K562 (cell line): ENCODE measurements at regions not wholly inside any gene's neighbourhood (a gene's known extent, or its start where the extent isn't known, plus 50 kb on each side); places are given as distances from the start of the nearest gene placed in this dataset.

Experiments
- ATAC-seq: fragments of 200-7000 bp; cut with Tn5 transposase; 3 replicates; pipeline ENCODE4 v1.9.1; 2020; ENCODE audit warnings: moderate library complexity
- BruUV-seq: library from RNA; stranded (reverse); fragments of 400-500 nt; replicated peaks from 2 replicates; lab custom pipeline; 2021; lab: Mats Ljungman, UMichigan
- CTCF ChIA-PET: fragments of 300-600 bp; formaldehyde crosslinking; extraction: SDS; loops from one replicate; lab custom pipeline; 2021; ENCODE audit warnings: low intra/inter-chr PET ratio; lab: Yijun Ruan, JAX
- POLR2A ChIA-PET: fragments of 300-600, 350-650 bp; sonication (Branson Sonifier 250); formaldehyde crosslinking; extraction: SDS; loops from one replicate; lab custom pipeline; 2021; ENCODE audit warnings: antibody characterized with exemption, inconsistent platforms; lab: Yijun Ruan, JAX
- DNase-seq, 4 experiments: peaks; one replicate each; pipeline versions ENCODE4 v3.0.0 to v3.0.0-alpha.2; 2011 to 2018; ENCODE audit warnings: low spot score in 3 of 4, mixed read lengths in 3 of 4; ENCODE audit errors: extremely low read depth in 1 of 4
- FAIRE-seq: peaks from 2 replicates; lab custom pipeline; 2011; peaks lifted over from hg19 to GRCh38; lab: Jason Lieb, UNC
- H2AFZ ChIP-seq: 2 replicates; pipeline ENCODE4 v1.6.0; 2011; ENCODE audit warnings: low read depth, low read length, control low read depth, inconsistent platforms
- H3K27ac ChIP-seq: fragments of 200-600 bp; 3 replicates; pipeline ENCODE4 v1.8.0; 2011; ENCODE audit warnings: low read depth, mild to moderate bottlenecking, control low read depth, inconsistent platforms, low read length, moderate library complexity, mixed read lengths; ENCODE audit errors: extremely low read depth
- H3K27me3 ChIP-seq, 2 experiments: fragments of 300-600 bp in 1 of 2; 2 replicates in 1 of 2; 3 replicates in 1 of 2; pipeline versions ENCODE4 v1.6.0 to v1.8.0; 2011; ENCODE audit warnings: inconsistent platforms in 2 of 2, low read length in 2 of 2, mild to moderate bottlenecking in 1 of 2, mixed read lengths in 1 of 2, moderate library complexity in 1 of 2; ENCODE audit not compliant: control insufficient read depth in 2 of 2, insufficient read depth in 2 of 2
- H3K36me3 ChIP-seq: fragments of 300-600 bp; 3 replicates; pipeline ENCODE4 v1.8.0; 2011; ENCODE audit warnings: mild to moderate bottlenecking, low read length, inconsistent platforms; ENCODE audit not compliant: control insufficient read depth, insufficient read depth
- H3K4me1 ChIP-seq, 2 experiments: fragments of 200-600 bp in 1 of 2; replicated peaks in 1 of 2; 2 replicates in 1 of 2; 3 replicates in 1 of 2; pipeline versions ENCODE4 v1.5.1 to v1.8.0; 2011; ENCODE audit warnings: inconsistent platforms in 2 of 2, low read length in 2 of 2, mild to moderate bottlenecking in 1 of 2, mixed read lengths in 1 of 2, moderate library complexity in 1 of 2; ENCODE audit not compliant: control insufficient read depth in 2 of 2, insufficient read depth in 2 of 2
- H3K4me2 ChIP-seq: 2 replicates; pipeline ENCODE4 v1.6.1; 2011; ENCODE audit warnings: low read length, control low read depth, inconsistent platforms, mixed read lengths; ENCODE audit not compliant: insufficient read depth
- H3K4me3 ChIP-seq: fragments of 200-600 bp; sonication (generic), shearing (Covaris generic); 2 replicates; pipeline ENCODE4 v1.5.1; 2016; ENCODE audit warnings: control low read depth, inconsistent platforms
- H3K79me2 ChIP-seq: fragments of 200-600 bp; 3 replicates; pipeline ENCODE4 v1.8.0; 2011; ENCODE audit warnings: low read length, inconsistent platforms; ENCODE audit not compliant: control insufficient read depth, insufficient read depth
- H3K9ac ChIP-seq, 2 experiments: 2 replicates each; pipeline versions ENCODE4 v1.6.0 to v1.6.1; 2011; ENCODE audit warnings: low read depth in 2 of 2, low read length in 2 of 2, control low read depth in 1 of 2, inconsistent platforms in 1 of 2, mild to moderate bottlenecking in 1 of 2, mixed read lengths in 1 of 2; ENCODE audit not compliant: insufficient read depth in 1 of 2
- H3K9me1 ChIP-seq: one replicate; pipeline ENCODE4 v1.6.0; 2011; ENCODE audit warnings: inconsistent platforms, mild to moderate bottlenecking, low read length, moderate library complexity; ENCODE audit not compliant: control insufficient read depth, insufficient read depth
- H3K9me3 ChIP-seq: replicated peaks from 2 replicates; pipeline ENCODE4 v1.5.1; 2011; ENCODE audit warnings: low read depth, low read length, inconsistent platforms; ENCODE audit not compliant: control insufficient read depth, insufficient read depth
- H4K20me1 ChIP-seq: replicated peaks from 2 replicates; pipeline ENCODE4 v1.6.1; 2011; ENCODE audit warnings: low read length, inconsistent platforms, mixed read lengths; ENCODE audit not compliant: control insufficient read depth, insufficient read depth
- MCM2 ChIP-seq: fragments of 450-650 bp; IDR thresholded peaks from 2 replicates; pipeline ENCODE4 v1.6.1; 2017; ENCODE audit warnings: low read depth, mild to moderate bottlenecking
- NFYB ChIP-seq: IDR thresholded peaks from 2 replicates; pipeline ENCODE4 v1.6.1; 2011; ENCODE audit warnings: mild to moderate bottlenecking, moderate library complexity; ENCODE audit not compliant: insufficient read length; ENCODE audit errors: extremely low read depth
- POLR2A ChIP-seq: fragments of 450-650 bp; conservative IDR thresholded peaks from 2 replicates; pipeline ENCODE4 v1.6.1; 2016
- RBM14 ChIP-seq: fragments of 200-400 bp; formaldehyde crosslinking; IDR thresholded peaks from 2 replicates; pipeline ENCODE4 v1.6.1; 2018; ENCODE audit warnings: low read depth, mild to moderate bottlenecking, low read length, moderate library complexity, borderline replicate concordance; ENCODE audit not compliant: insufficient read depth
- SMARCA5 ChIP-seq: fragments of 450-650 bp; IDR thresholded peaks from 2 replicates; pipeline ENCODE4 v1.6.1; 2016
- TSC22D4 ChIP-seq: fragments of 450-650 bp; IDR thresholded peaks from 2 replicates; pipeline ENCODE4 v1.6.1; 2016; ENCODE audit warnings: missing genetic modification characterization, missing biosample characterization, control low read depth
- ZNF253 ChIP-seq: fragments of 250-450 bp; sonication (Bioruptor Pico); conservative IDR thresholded peaks from 2 replicates; pipeline ENCODE4 v1.6.1; 2021; ENCODE audit warnings: mild to moderate bottlenecking
- ZNF75A ChIP-seq: fragments of 450-650 bp; formaldehyde crosslinking; IDR thresholded peaks from 2 replicates; pipeline ENCODE4 v1.4.0; 2020; ENCODE audit warnings: mild to moderate bottlenecking
- WGBS: fragments of 100-300 bp; shearing (Covaris generic); methylation state at CpG from one replicate; pipeline ENCODE4 v1.1.6; 2016; ENCODE audit warnings: low coverage, mixed read lengths; ENCODE audit not compliant: insufficient coverage; ENCODE audit errors: missing lambda C conversion rate; 5-methylcytosine and 5-hydroxymethylcytosine counted together
- in situ Hi-C: fragments of 300-500 bp; cut with MboI; formaldehyde crosslinking; loops from 4 replicates; pipeline ENCODE4 v1.15.0; 2018; ENCODE audit warnings: inconsistent platforms, mixed read lengths
- intact Hi-C: fragments of 100-400 bp; cut with micrococcal nuclease; formaldehyde crosslinking; loops from 2 replicates; pipeline ENCODE4 v1.14.2; 2022
- TF ChIP-seq, protein P1 (sequence below): fragments of 450-650 bp; IDR thresholded peaks from 2 replicates; pipeline ENCODE4 v1.6.1; 2016
- TF ChIP-seq, protein P2 (sequence below): fragments of 450-650 bp; IDR thresholded peaks from 2 replicates; pipeline ENCODE4 v1.6.1; 2016; ENCODE audit warnings: borderline replicate concordance
- TF ChIP-seq, protein P3 (sequence below): sonication (generic); formaldehyde crosslinking; IDR thresholded peaks from 2 replicates; pipeline ENCODE4 v1.8.1; 2023; ENCODE audit warnings: mild to moderate bottlenecking, missing genetic modification reagents
- TF ChIP-seq, protein P4 (sequence below): fragments of 250-450 bp; sonication (Bioruptor Pico); IDR thresholded peaks from 2 replicates; pipeline ENCODE4 v1.5.0; 2021

DNA sequence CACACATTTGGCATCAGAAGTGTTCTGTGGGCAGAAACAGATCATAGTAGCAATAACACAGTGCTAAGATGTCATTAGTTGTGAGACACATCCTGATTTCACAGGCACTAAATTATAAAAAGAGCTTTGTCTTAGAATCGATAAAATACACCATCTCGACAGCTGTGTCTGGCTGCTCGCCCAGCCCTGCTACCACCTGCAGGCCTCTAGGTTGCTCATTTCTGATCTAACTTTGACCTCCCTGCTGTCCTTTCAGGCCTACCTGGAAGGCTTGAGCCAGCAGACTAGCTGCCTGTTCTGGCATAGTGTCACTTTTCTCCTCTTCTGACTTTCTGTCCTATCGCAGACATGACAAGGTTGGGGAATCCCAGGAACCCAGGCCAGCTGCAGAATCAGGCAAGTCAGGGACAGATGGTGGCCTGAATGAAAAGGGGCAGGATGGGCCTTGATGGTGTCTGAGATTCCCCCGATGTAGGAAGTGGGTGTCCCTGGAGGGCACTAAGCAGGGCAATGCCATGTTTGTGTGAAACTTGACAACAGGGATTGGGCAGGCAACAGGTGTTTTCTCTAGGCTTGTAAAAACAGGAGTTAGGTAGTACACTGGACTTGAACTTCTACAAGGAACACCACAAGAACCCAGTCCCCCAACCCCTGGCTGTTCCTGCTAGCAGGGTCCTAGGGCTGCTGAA is 66.6 kb upstream of the RHOU start:
- POLR2A ChIA-PET = interaction anchor here (0.6 kb wide), 1 partner anchor 154 kb away, joined by 4 read pairs; no protein-coding TSS in a partner anchor
- no peak for FAIRE-seq
- 2% methylated on average over 5 of the region's 5 CpGs for WGBS

More for the DNA sequence above, 66.6 kb upstream of the RHOU start:
- Histone ChIP-seq H3K27me3 (no peaks in the 10 kb centered on the region), H3K4me3 (no peak overlapping the region), H3K4me1 (no peaks in the 10 kb centered on the region), H4K20me1 (no peaks in the 10 kb centered on the region), H3K9me3 (no peaks in the 10 kb centered on the region), H3K4me2 (no peak overlapping the region), H3K9me1 (peaks cover 3% of the 10 kb centered on the region), H3K27ac (no peak overlapping the region), H3K36me3 (no peaks in the 10 kb centered on the region), H3K79me2 (no peaks in the 10 kb centered on the region), H2AFZ (no peak overlapping the region), H3K9ac (no peak overlapping the region)
- BruUV-seq = no TSS peak
- in situ Hi-C loops = no loop called here
- CTCF ChIA-PET = no interaction called here
- ATAC-seq (no peak), DNase-seq (no peak)
- no peak for TF ChIP-seq ZNF75A (CRISPR knock-in tag)
- TF ChIP-seq MCM2 = no peak
- no peak for TF ChIP-seq POLR2A
- no peak for TF ChIP-seq RBM14
- no peak for TF ChIP-seq ZNF253 (CRISPR knock-in tag)
- TF ChIP-seq, protein P1, sequence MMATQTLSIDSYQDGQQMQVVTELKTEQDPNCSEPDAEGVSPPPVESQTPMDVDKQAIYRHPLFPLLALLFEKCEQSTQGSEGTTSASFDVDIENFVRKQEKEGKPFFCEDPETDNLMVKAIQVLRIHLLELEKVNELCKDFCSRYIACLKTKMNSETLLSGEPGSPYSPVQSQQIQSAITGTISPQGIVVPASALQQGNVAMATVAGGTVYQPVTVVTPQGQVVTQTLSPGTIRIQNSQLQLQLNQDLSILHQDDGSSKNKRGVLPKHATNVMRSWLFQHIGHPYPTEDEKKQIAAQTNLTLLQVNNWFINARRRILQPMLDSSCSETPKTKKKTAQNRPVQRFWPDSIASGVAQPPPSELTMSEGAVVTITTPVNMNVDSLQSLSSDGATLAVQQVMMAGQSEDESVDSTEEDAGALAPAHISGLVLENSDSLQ = no peak
- TF ChIP-seq NFYB = no peak
- TF ChIP-seq TSC22D4 (tag) = no peak
- TF ChIP-seq, protein P2, sequence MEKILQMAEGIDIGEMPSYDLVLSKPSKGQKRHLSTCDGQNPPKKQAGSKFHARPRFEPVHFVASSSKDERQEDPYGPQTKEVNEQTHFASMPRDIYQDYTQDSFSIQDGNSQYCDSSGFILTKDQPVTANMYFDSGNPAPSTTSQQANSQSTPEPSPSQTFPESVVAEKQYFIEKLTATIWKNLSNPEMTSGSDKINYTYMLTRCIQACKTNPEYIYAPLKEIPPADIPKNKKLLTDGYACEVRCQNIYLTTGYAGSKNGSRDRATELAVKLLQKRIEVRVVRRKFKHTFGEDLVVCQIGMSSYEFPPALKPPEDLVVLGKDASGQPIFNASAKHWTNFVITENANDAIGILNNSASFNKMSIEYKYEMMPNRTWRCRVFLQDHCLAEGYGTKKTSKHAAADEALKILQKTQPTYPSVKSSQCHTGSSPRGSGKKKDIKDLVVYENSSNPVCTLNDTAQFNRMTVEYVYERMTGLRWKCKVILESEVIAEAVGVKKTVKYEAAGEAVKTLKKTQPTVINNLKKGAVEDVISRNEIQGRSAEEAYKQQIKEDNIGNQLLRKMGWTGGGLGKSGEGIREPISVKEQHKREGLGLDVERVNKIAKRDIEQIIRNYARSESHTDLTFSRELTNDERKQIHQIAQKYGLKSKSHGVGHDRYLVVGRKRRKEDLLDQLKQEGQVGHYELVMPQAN = no peak
- TF ChIP-seq, protein P3, sequence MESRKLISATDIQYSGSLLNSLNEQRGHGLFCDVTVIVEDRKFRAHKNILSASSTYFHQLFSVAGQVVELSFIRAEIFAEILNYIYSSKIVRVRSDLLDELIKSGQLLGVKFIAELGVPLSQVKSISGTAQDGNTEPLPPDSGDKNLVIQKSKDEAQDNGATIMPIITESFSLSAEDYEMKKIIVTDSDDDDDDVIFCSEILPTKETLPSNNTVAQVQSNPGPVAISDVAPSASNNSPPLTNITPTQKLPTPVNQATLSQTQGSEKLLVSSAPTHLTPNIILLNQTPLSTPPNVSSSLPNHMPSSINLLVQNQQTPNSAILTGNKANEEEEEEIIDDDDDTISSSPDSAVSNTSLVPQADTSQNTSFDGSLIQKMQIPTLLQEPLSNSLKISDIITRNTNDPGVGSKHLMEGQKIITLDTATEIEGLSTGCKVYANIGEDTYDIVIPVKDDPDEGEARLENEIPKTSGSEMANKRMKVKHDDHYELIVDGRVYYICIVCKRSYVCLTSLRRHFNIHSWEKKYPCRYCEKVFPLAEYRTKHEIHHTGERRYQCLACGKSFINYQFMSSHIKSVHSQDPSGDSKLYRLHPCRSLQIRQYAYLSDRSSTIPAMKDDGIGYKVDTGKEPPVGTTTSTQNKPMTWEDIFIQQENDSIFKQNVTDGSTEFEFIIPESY (CRISPR knock-in tag) = no peak
- TF ChIP-seq, protein P4, sequence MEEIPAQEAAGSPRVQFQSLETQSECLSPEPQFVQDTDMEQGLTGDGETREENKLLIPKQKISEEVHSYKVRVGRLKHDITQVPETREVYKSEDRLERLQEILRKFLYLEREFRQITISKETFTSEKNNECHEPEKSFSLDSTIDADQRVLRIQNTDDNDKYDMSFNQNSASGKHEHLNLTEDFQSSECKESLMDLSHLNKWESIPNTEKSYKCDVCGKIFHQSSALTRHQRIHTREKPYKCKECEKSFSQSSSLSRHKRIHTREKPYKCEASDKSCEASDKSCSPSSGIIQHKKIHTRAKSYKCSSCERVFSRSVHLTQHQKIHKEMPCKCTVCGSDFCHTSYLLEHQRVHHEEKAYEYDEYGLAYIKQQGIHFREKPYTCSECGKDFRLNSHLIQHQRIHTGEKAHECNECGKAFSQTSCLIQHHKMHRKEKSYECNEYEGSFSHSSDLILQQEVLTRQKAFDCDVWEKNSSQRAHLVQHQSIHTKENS (CRISPR knock-in tag) = no peak
- no peak for TF ChIP-seq SMARCA5
- intact Hi-C loops = no loop called here
